Esophagus (tissue), 2 donors: ENCODE measurements at regions not wholly inside any gene's neighbourhood (a gene's known extent, or its start where the extent isn't known, plus 50 kb on each side); places are given as distances from the start of the nearest gene placed in this dataset.
"Not testable (repeated sequence)": the region's sequence is repeated elsewhere in the genome, so short reads cannot be mapped to it uniquely, and the experiment has no call there.

Source experiments
- H3K27ac ChIP-seq, 2 donors: one replicate each; pipeline ENCODE4 v1.5.1; 2013; ENCODE audit warnings: low read depth in 2 of 2, mild to moderate bottlenecking in 2 of 2, inconsistent platforms in 1 of 2, low read length in 1 of 2, moderate library complexity in 1 of 2
- H3K27me3 ChIP-seq, 2 donors: one replicate each; pipeline ENCODE4 v1.6.1; 2013; ENCODE audit warnings: low read length in 2 of 2, control low read depth in 1 of 2, mild to moderate bottlenecking in 1 of 2; ENCODE audit not compliant: insufficient read depth in 2 of 2, control insufficient read depth in 1 of 2
- H3K36me3 ChIP-seq, 2 donors: one replicate each; pipeline ENCODE4 v1.6.1; 2013; ENCODE audit warnings: low read length in 1 of 2; ENCODE audit not compliant: control insufficient read depth in 2 of 2, insufficient read depth in 2 of 2
- H3K4me1 ChIP-seq, 2 donors: one replicate each; pipeline ENCODE4 v1.6.1; 2013; ENCODE audit warnings: low read length in 1 of 2; ENCODE audit not compliant: control insufficient read depth in 2 of 2, insufficient read depth in 2 of 2
- H3K4me3 ChIP-seq, 2 donors: one replicate each; pipeline ENCODE4 v1.5.1; 2013; ENCODE audit warnings: low read length in 2 of 2, mild to moderate bottlenecking in 2 of 2, low read depth in 1 of 2, moderate library complexity in 1 of 2
- H3K9me3 ChIP-seq, 2 donors: one replicate each; pipeline ENCODE4 v1.6.1; 2013; ENCODE audit warnings: mild to moderate bottlenecking in 2 of 2, low read depth in 1 of 2, low read length in 1 of 2, moderate library complexity in 1 of 2; ENCODE audit not compliant: control insufficient read depth in 2 of 2, insufficient read depth in 1 of 2
- WGBS, 2 donors: extraction: QIAGEN DNeasy Blood & Tissue Kit; methylation state at CpG; one replicate each; pipeline ENCODE4 v1.1.7; 2013; 5-methylcytosine and 5-hydroxymethylcytosine counted together
- donor health status: healthy with polysubstance abuse.
- donor health status: Bipolar disorder and iron deficiency.

GRCh38 chr7:81460250-81461045 is 309.4 kb downstream of the HGF start:
- no peak overlapping the region for H3K27ac ChIP-seq
- no peaks in the 10 kb centered on the region for H3K27me3 ChIP-seq
- no peaks in the 10 kb centered on the region for H3K4me1 ChIP-seq
- no peaks in the 10 kb centered on the region for H3K36me3 ChIP-seq
- 19 to 40% methylated on average over 1 of the region's 1 CpG for WGBS, 2 donors
- no peaks in the 10 kb centered on the region for H3K9me3 ChIP-seq
- H3K4me3 ChIP-seq: no peak overlapping the region

DNA sequence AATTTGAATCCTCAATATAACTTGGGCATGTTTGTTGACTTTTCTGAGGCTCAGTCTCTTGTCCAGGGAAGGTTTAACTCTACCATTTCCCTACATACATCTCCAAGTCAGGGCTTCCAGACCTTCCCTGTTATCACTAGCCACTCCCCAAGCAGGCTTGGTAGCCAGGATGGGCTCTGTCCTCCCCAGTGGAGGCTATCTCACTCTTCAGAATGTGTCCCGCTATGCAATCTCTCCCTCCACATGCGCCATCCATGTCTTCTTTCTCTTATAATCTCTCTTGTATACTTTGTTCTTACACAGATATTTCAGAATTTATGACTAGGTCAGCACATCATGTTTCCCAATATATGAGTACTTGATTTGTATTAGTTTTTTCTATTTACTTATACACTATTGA is 310.4 kb downstream of the HGF start:
- Histone ChIP-seq H3K27me3 (no peaks in the 10 kb centered on the region), H3K27ac (no peak overlapping the region), H3K9me3 (no peaks in the 10 kb centered on the region), H3K36me3 (no peaks in the 10 kb centered on the region), H3K4me3 (no peak overlapping the region), H3K4me1 (no peaks in the 10 kb centered on the region)
- 96 to 98% methylated on average over 2 of the region's 2 CpGs for WGBS, 2 donors

- Histone ChIP-seq H3K27ac (no peak overlapping the region), H3K36me3 (no peaks in the 10 kb centered on the region), H3K9me3 (no peaks in the 10 kb centered on the region), H3K27me3 (no peaks in the 10 kb centered on the region), H3K4me3 (no peak overlapping the region), H3K4me1 (no peaks in the 10 kb centered on the region)
- WGBS, 2 donors: 29 to 35% methylated on average over 1 of the region's 1 CpG
Observed at GRCh38 chr7:81457852-81458522, 311.9 kb downstream of the HGF start.

GRCh38 chr7:81453770-81454169 is 316.1 kb downstream of the HGF start:
- H3K4me1 ChIP-seq, H3K36me3 ChIP-seq, H3K9me3 ChIP-seq, H3K27me3 ChIP-seq, H3K4me3 ChIP-seq, H3K27ac ChIP-seq: not testable (repeated sequence)

GRCh38 chr7:81449105-81449504 is 320.7 kb downstream of the HGF start:
- H3K4me1 ChIP-seq: no peaks in the 10 kb centered on the region
- no peak overlapping the region for H3K27ac ChIP-seq
- no peaks in the 10 kb centered on the region for H3K36me3 ChIP-seq
- no peaks in the 10 kb centered on the region for H3K27me3 ChIP-seq
- no peak overlapping the region for H3K4me3 ChIP-seq
- no peaks in the 10 kb centered on the region for H3K9me3 ChIP-seq

GRCh38 chr7:81447351-81447952 is 322.4 kb downstream of the HGF start:
- H3K36me3 ChIP-seq: no peaks in the 10 kb centered on the region
- no peaks in the 10 kb centered on the region for H3K4me1 ChIP-seq
- H3K27ac ChIP-seq: no peak overlapping the region
- H3K4me3 ChIP-seq: no peak overlapping the region
- WGBS, 2 donors: 32 to 34% methylated on average over 4 of the region's 4 CpGs
- H3K9me3 ChIP-seq: no peaks in the 10 kb centered on the region
- no peaks in the 10 kb centered on the region for H3K27me3 ChIP-seq

- 86 to 93% methylated on average over 1 of the region's 1 CpG for WGBS, 2 donors
- Histone ChIP-seq H3K36me3 (no peaks in the 10 kb centered on the region), H3K4me1 (no peaks in the 10 kb centered on the region), H3K4me3 (no peak overlapping the region), H3K9me3 (no peaks in the 10 kb centered on the region), H3K27ac (no peak overlapping the region), H3K27me3 (no peaks in the 10 kb centered on the region)
Observed at GRCh38 chr7:81446212-81446611, 323.6 kb downstream of the HGF start.

- Histone ChIP-seq H3K4me1 (no peaks in the 10 kb centered on the region), H3K36me3 (no peaks in the 10 kb centered on the region), H3K4me3 (no peak overlapping the region), H3K9me3 (no peaks in the 10 kb centered on the region), H3K27ac (no peak overlapping the region), H3K27me3 (no peaks in the 10 kb centered on the region)
- 87% methylated on average over 1 of the region's 1 CpG for WGBS, 2 donors
Observed at GRCh38 chr7:81445462-81445861, 324.4 kb downstream of the HGF start.

DNA sequence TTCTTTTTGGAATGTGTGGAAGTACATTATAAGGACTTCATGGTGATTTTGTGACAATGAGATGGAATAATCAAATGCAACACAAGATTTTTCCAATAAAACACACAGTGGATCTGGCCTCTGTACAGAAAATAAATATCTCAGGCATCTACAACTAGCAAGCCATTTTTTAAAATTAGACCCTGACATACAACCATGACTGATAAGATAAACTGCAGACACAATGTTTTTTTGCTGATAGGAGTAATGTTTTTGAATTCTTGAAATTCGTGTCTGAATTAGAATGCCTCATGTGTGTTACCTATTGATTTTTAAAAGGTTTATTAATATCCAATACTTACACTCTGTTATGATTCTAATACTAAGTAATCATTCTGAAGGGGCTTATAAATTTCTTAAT is 328.1 kb downstream of the HGF start:
- Histone ChIP-seq H3K4me1 (no peaks in the 10 kb centered on the region), H3K36me3 (no peaks in the 10 kb centered on the region), H3K9me3 (peaks cover 2 to 3% of the 10 kb centered on the region in 2 donors), H3K4me3 (no peak overlapping the region), H3K27me3 (no peaks in the 10 kb centered on the region), H3K27ac (no peak overlapping the region)
- WGBS, 2 donors: 49 to 69% methylated on average over 1 of the region's 1 CpG

DNA sequence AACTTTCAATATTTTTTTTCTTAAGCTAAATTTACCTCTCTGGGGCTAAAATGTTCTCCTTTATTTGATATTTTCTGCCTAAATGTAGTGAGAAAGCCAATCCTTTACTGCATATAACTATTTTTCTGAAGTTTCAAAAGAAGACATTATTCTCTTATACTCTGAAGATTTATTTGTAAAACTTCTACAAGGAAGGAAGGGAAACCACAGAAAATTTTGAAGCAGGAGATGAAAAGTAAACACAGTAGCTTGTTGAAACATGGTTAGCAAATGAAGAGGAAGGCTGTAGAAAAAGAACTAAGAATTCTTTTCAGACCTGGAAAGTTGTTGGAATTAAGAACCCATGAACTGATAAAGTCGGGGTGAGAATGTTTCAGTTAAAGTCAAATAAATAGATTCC is 330.3 kb downstream of the HGF start:
- H3K27ac ChIP-seq: no peak overlapping the region
- WGBS, 2 donors: 22 to 32% methylated on average over 1 of the region's 1 CpG
- H3K4me1 ChIP-seq: no peaks in the 10 kb centered on the region
- peaks cover 2 to 3% of the 10 kb centered on the region in 2 donors for H3K9me3 ChIP-seq
- no peaks in the 10 kb centered on the region for H3K27me3 ChIP-seq
- H3K36me3 ChIP-seq: no peaks in the 10 kb centered on the region
- H3K4me3 ChIP-seq: no peak overlapping the region
